ENCODE measurements at regions not wholly inside any gene's neighbourhood (a gene's known extent, or its start where the extent isn't known, plus 50 kb on each side); places are given as distances from the start of the nearest gene placed in this dataset.

- TF ChIP-seq POLR2AphosphoS5 (IDR thresholded peaks at IDR 0.05; ENCODE audit: insufficient read depth in 1 of 2, low read depth in 1 of 2), result no peak
- no peak for TF ChIP-seq CTCF (IDR thresholded peaks at IDR 0.05)
Measured at GRCh38 chr20:51861726-51862466, 59.6 kb upstream of the SALL4 start.
